ENCODE measurements at regions not wholly inside any gene's neighbourhood (a gene's known extent, or its start where the extent isn't known, plus 50 kb on each side); places are given as distances from the start of the nearest gene placed in this dataset.
A peak's percentile ranks its signal among the peaks of the same experiment; 100 is the strongest.

DNA sequence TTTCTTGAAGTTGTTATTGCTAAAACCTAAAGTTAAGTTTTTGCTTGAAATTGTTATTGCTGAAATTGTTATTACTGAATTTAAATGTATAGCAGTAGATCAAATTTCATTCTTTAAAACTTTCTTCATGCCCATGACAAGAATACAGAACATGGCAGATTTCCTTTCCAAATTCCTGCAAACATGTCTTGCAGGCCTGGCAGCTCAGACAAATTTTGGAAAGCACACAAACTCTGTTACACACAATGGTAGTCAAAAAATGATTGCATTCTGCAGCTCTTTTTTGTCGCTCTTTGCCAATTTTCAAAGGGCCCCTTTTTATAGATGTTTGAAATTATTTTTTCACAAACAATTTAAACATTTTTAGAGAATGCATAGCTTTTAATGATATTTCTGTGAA lies 1292.3 kb upstream of the B3GALT2 start:
- no peak overlapping the region for H3K27ac ChIP-seq (replicated peaks)
- no peak overlapping the region for H3K4me3 ChIP-seq (replicated peaks; ENCODE audit: insufficient read depth, low read length)
- no peak for DNase-seq (ENCODE audit: low read depth in 1 of 2, low spot score in 1 of 2)
- TF ChIP-seq CTCF (IDR thresholded peaks at IDR 0.05; ENCODE audit: insufficient read depth, low read length) (no peak), SPI1 (IDR thresholded peaks at IDR 0.05; ENCODE audit: borderline replicate concordance, low read depth) (no peak), POLR2AphosphoS5 (IDR thresholded peaks at IDR 0.05; ENCODE audit: low read depth) (no peak)
- H3K27me3 ChIP-seq (ENCODE audit: insufficient read depth, poor library complexity, severe bottlenecking): no peaks in the 10 kb centered on the region

GRCh38 chr1:194477908-194478307 lies 1291.5 kb upstream of the B3GALT2 start:
- no peaks in the 10 kb centered on the region for H3K27me3 ChIP-seq (ENCODE audit: insufficient read depth, poor library complexity, severe bottlenecking)
- DNase-seq (ENCODE audit: low read depth in 1 of 2, low spot score in 1 of 2): no peak
- no peak overlapping the region for H3K27ac ChIP-seq (replicated peaks)
- no peak overlapping the region for H3K4me3 ChIP-seq (replicated peaks; ENCODE audit: insufficient read depth, low read length)
- TF ChIP-seq SPI1 (IDR thresholded peaks at IDR 0.05; ENCODE audit: borderline replicate concordance, low read depth) (0 out of 2 replicates have a peak, but pooled peaks have one; percentile 14), CTCF (IDR thresholded peaks at IDR 0.05; ENCODE audit: insufficient read depth, low read length) (no peak), POLR2AphosphoS5 (IDR thresholded peaks at IDR 0.05; ENCODE audit: low read depth) (no peak)

DNA sequence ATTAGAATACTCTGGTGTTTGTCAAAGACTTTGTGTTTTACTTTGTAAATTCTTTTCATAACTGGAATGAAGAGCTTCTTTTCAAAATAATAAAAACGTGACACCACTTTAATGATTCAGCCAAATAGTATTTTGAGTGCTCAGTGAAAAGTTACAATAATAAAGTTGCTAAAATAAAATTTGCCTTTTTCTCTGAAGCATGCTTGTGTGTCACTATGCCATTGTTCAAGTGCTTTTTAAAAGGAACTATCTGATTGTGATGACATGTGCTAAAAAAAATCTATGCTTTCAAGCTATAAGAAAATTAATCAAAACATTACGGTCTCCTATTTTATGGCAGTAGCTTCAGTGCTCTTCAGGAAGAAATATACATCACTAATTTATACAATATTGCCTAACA lies 1290.5 kb upstream of the B3GALT2 start:
- Histone ChIP-seq H3K4me3 (replicated peaks; ENCODE audit: insufficient read depth, low read length) (no peak overlapping the region), H3K27ac (replicated peaks) (no peak overlapping the region), H3K27me3 (ENCODE audit: insufficient read depth, poor library complexity, severe bottlenecking) (no peaks in the 10 kb centered on the region)
- no peak for DNase-seq (ENCODE audit: low read depth in 1 of 2, low spot score in 1 of 2)
- TF ChIP-seq SPI1 (IDR thresholded peaks at IDR 0.05; ENCODE audit: borderline replicate concordance, low read depth) (no peak), GABPA (IDR thresholded peaks at IDR 0.05; ENCODE audit: low read depth) (no peak), POLR2AphosphoS5 (IDR thresholded peaks at IDR 0.05; ENCODE audit: low read depth) (no peak), CTCF (IDR thresholded peaks at IDR 0.05; ENCODE audit: insufficient read depth, low read length) (no peak)
- TF ChIP-seq, protein P1, sequence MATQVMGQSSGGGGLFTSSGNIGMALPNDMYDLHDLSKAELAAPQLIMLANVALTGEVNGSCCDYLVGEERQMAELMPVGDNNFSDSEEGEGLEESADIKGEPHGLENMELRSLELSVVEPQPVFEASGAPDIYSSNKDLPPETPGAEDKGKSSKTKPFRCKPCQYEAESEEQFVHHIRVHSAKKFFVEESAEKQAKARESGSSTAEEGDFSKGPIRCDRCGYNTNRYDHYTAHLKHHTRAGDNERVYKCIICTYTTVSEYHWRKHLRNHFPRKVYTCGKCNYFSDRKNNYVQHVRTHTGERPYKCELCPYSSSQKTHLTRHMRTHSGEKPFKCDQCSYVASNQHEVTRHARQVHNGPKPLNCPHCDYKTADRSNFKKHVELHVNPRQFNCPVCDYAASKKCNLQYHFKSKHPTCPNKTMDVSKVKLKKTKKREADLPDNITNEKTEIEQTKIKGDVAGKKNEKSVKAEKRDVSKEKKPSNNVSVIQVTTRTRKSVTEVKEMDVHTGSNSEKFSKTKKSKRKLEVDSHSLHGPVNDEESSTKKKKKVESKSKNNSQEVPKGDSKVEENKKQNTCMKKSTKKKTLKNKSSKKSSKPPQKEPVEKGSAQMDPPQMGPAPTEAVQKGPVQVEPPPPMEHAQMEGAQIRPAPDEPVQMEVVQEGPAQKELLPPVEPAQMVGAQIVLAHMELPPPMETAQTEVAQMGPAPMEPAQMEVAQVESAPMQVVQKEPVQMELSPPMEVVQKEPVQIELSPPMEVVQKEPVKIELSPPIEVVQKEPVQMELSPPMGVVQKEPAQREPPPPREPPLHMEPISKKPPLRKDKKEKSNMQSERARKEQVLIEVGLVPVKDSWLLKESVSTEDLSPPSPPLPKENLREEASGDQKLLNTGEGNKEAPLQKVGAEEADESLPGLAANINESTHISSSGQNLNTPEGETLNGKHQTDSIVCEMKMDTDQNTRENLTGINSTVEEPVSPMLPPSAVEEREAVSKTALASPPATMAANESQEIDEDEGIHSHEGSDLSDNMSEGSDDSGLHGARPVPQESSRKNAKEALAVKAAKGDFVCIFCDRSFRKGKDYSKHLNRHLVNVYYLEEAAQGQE (IDR thresholded peaks at IDR 0.05; ENCODE audit: insufficient replicate concordance, low read depth): no peak

GRCh38 chr1:194476351-194476750 lies 1289.9 kb upstream of the B3GALT2 start:
- H3K4me3 ChIP-seq (replicated peaks; ENCODE audit: insufficient read depth, low read length): no peak overlapping the region
- DNase-seq (ENCODE audit: low read depth in 1 of 2, low spot score in 1 of 2): no peak
- H3K27ac ChIP-seq (replicated peaks): no peak overlapping the region
- TF ChIP-seq SPI1 (IDR thresholded peaks at IDR 0.05; ENCODE audit: borderline replicate concordance, low read depth): no peak
- TF ChIP-seq POLR2AphosphoS5 (IDR thresholded peaks at IDR 0.05; ENCODE audit: low read depth): no peak
- no peak for TF ChIP-seq CTCF (IDR thresholded peaks at IDR 0.05; ENCODE audit: insufficient read depth, low read length)
- no peak for TF ChIP-seq GABPA (IDR thresholded peaks at IDR 0.05; ENCODE audit: low read depth)
- TF ChIP-seq, protein P1 (IDR thresholded peaks at IDR 0.05; ENCODE audit: insufficient replicate concordance, low read depth): no peak
- H3K27me3 ChIP-seq (ENCODE audit: insufficient read depth, poor library complexity, severe bottlenecking): no peaks in the 10 kb centered on the region

Data from HL-60 (cell line).